OCI-LY1 (cell line): ENCODE measurements at regions not wholly inside any gene's neighbourhood (a gene's known extent, or its start where the extent isn't known, plus 50 kb on each side); places are given as distances from the start of the nearest gene placed in this dataset.
"Not testable (repeated sequence)": the region's sequence is repeated elsewhere in the genome, so short reads cannot be mapped to it uniquely, and the experiment has no call there.

Source experiments
- H2AFZ ChIP-seq: fragments of 200-600 bp; sonication (generic), shearing (Covaris generic); 2 replicates; pipeline ENCODE4 v1.6.0; 2014; ENCODE audit warnings: antibody characterized with exemption, mild to moderate bottlenecking, low read length
- H3F3A ChIP-seq: fragments of 200-600 bp; sonication (generic), shearing (Covaris generic); 2 replicates; pipeline ENCODE4 v1.6.0; 2014; ENCODE audit warnings: mild to moderate bottlenecking, antibody characterized with exemption, low read length, moderate library complexity; ENCODE audit not compliant: insufficient read depth
- H3K27ac ChIP-seq: fragments of 200-600 bp; sonication (generic); 2 replicates; pipeline ENCODE4 v1.5.1; 2014; ENCODE audit warnings: low read length, mixed run types, mild to moderate bottlenecking, low read depth; ENCODE audit not compliant: poor library complexity, severe bottlenecking
- H3K27me3 ChIP-seq: fragments of 200-600 bp; sonication (generic); 2 replicates; pipeline ENCODE4 v1.6.0; 2014; ENCODE audit warnings: antibody characterized with exemption, mild to moderate bottlenecking, low read length, moderate library complexity; ENCODE audit not compliant: insufficient read depth
- H3K36me3 ChIP-seq: fragments of 200-600 bp; sonication (generic); 2 replicates; pipeline ENCODE4 v1.6.1; 2014; ENCODE audit warnings: mild to moderate bottlenecking, antibody characterized with exemption, low read length, moderate library complexity, mixed read lengths; ENCODE audit not compliant: insufficient read depth
- H3K4me1 ChIP-seq: fragments of 200-600 bp; sonication (generic); 2 replicates; pipeline ENCODE4 v1.5.1; 2014; ENCODE audit warnings: mild to moderate bottlenecking, low read length, moderate library complexity; ENCODE audit not compliant: insufficient read depth, severe bottlenecking
- H3K4me2 ChIP-seq: fragments of 200-600 bp; sonication (generic), shearing (Covaris generic); 2 replicates; pipeline ENCODE4 v1.6.1; 2014; ENCODE audit warnings: low read length
- H3K4me3 ChIP-seq: fragments of 200-600 bp; sonication (generic); 2 replicates; pipeline ENCODE4 v1.5.1; 2014; ENCODE audit warnings: low read length, low read depth, mild to moderate bottlenecking, mixed read lengths; ENCODE audit not compliant: poor library complexity, severe bottlenecking
- H3K79me2 ChIP-seq: fragments of 200-600 bp; shearing (Covaris generic); 2 replicates; pipeline ENCODE4 v1.6.1; 2016; ENCODE audit warnings: mixed run types, low read length, mixed read lengths; ENCODE audit not compliant: insufficient read depth
- H3K9ac ChIP-seq: fragments of 200-600 bp; sonication (generic), shearing (Covaris generic); 2 replicates; pipeline ENCODE4 v1.6.1; 2014; ENCODE audit warnings: mild to moderate bottlenecking, low read length, mixed read lengths
- H3K9me2 ChIP-seq: fragments of 200-600 bp; sonication (generic), shearing (Covaris generic); 2 replicates; pipeline ENCODE4 v1.6.1; 2014; ENCODE audit warnings: low read depth, mild to moderate bottlenecking, low read length, mixed read lengths
- H3K9me3 ChIP-seq: fragments of 200-600 bp; shearing (Covaris generic); 2 replicates; pipeline ENCODE4 v1.6.1; 2014; ENCODE audit warnings: low read length, mixed read lengths
- H4K20me1 ChIP-seq: fragments of 200-600 bp; sonication (generic), shearing (Covaris generic); 2 replicates; pipeline ENCODE4 v1.6.0; 2016; ENCODE audit warnings: mild to moderate bottlenecking, low read length; ENCODE audit not compliant: insufficient read depth
- CTCF ChIP-seq: fragments of 200-600 bp; sonication (generic), shearing (Covaris generic); IDR thresholded peaks from 2 replicates; pipeline ENCODE4 v1.5.1; 2017; ENCODE audit warnings: mild to moderate bottlenecking, antibody characterized with exemption, low read length, moderate library complexity, mixed read lengths
- EZH2 ChIP-seq: fragments of 200-600 bp; sonication (generic), shearing (Covaris generic); IDR thresholded peaks from 2 replicates; pipeline ENCODE4 v1.8.0; 2017; ENCODE audit warnings: borderline replicate concordance, mixed run types, mild to moderate bottlenecking, antibody characterized with exemption, low read length, moderate library complexity, mixed read lengths

GRCh38 chr4:159867673-159868072 lies 764.8 kb downstream of the RAPGEF2 start:
- H3K4me2 ChIP-seq, result no peak overlapping the region
- no peaks in the 10 kb centered on the region for H3K9me2 ChIP-seq
- no peak overlapping the region for H3K27ac ChIP-seq
- H3K4me1 ChIP-seq, result no peaks in the 10 kb centered on the region
- H3K27me3 ChIP-seq, result no peaks in the 10 kb centered on the region
- H4K20me1 ChIP-seq, result no peaks in the 10 kb centered on the region
- no peak overlapping the region for H3K9ac ChIP-seq
- no peak for TF ChIP-seq CTCF
- TF ChIP-seq EZH2, result no peak
- no peaks in the 10 kb centered on the region for H3K79me2 ChIP-seq
- H3K36me3 ChIP-seq, result no peaks in the 10 kb centered on the region
- no peaks in the 10 kb centered on the region for H3K9me3 ChIP-seq
- no peak overlapping the region for H2AFZ ChIP-seq
- no peak overlapping the region for H3K4me3 ChIP-seq
- no peaks in the 10 kb centered on the region for H3F3A ChIP-seq

GRCh38 chr4:159868936-159869335 lies 766.1 kb downstream of the RAPGEF2 start:
- not testable (repeated sequence) for H3K9me2 ChIP-seq, H3K36me3 ChIP-seq, H3K4me3 ChIP-seq, H3K4me2 ChIP-seq, H2AFZ ChIP-seq, H3K9ac ChIP-seq, H3K27me3 ChIP-seq, H3F3A ChIP-seq, H3K79me2 ChIP-seq, H3K9me3 ChIP-seq, H4K20me1 ChIP-seq, H3K27ac ChIP-seq, H3K4me1 ChIP-seq

GRCh38 chr4:159871141-159871540 lies 768.3 kb downstream of the RAPGEF2 start:
- Histone ChIP-seq H3K4me1 (no peaks in the 10 kb centered on the region), H3K27me3 (no peaks in the 10 kb centered on the region), H4K20me1 (no peaks in the 10 kb centered on the region), H3K4me2 (no peak overlapping the region), H3K9me3 (no peaks in the 10 kb centered on the region), H3K9ac (no peak overlapping the region), H3K79me2 (no peaks in the 10 kb centered on the region), H3K9me2 (no peaks in the 10 kb centered on the region), H3K4me3 (no peak overlapping the region), H3F3A (no peaks in the 10 kb centered on the region), H3K27ac (no peak overlapping the region), H2AFZ (no peak overlapping the region), H3K36me3 (no peaks in the 10 kb centered on the region)
- TF ChIP-seq EZH2 (no peak), CTCF (no peak)

- no peaks in the 10 kb centered on the region for H4K20me1 ChIP-seq
- no peak overlapping the region for H2AFZ ChIP-seq
- no peak overlapping the region for H3K4me2 ChIP-seq
- H3F3A ChIP-seq, result no peaks in the 10 kb centered on the region
- H3K36me3 ChIP-seq, result no peaks in the 10 kb centered on the region
- no peak overlapping the region for H3K27ac ChIP-seq
- H3K9me2 ChIP-seq, result no peaks in the 10 kb centered on the region
- no peaks in the 10 kb centered on the region for H3K79me2 ChIP-seq
- no peak overlapping the region for H3K4me3 ChIP-seq
- no peaks in the 10 kb centered on the region for H3K9me3 ChIP-seq
- no peak for TF ChIP-seq EZH2
- no peak for TF ChIP-seq CTCF
- H3K4me1 ChIP-seq, result no peaks in the 10 kb centered on the region
- H3K9ac ChIP-seq, result no peak overlapping the region
- no peaks in the 10 kb centered on the region for H3K27me3 ChIP-seq
Observed at GRCh38 chr4:159881158-159881557, 778.3 kb downstream of the RAPGEF2 start.
